ENCODE measurements at regions not wholly inside any gene's neighbourhood (a gene's known extent, or its start where the extent isn't known, plus 50 kb on each side); places are given as distances from the start of the nearest gene placed in this dataset.
"Not testable (repeated sequence)": the region's sequence is repeated elsewhere in the genome, so short reads cannot be mapped to it uniquely, and the experiment has no call there.

DNA sequence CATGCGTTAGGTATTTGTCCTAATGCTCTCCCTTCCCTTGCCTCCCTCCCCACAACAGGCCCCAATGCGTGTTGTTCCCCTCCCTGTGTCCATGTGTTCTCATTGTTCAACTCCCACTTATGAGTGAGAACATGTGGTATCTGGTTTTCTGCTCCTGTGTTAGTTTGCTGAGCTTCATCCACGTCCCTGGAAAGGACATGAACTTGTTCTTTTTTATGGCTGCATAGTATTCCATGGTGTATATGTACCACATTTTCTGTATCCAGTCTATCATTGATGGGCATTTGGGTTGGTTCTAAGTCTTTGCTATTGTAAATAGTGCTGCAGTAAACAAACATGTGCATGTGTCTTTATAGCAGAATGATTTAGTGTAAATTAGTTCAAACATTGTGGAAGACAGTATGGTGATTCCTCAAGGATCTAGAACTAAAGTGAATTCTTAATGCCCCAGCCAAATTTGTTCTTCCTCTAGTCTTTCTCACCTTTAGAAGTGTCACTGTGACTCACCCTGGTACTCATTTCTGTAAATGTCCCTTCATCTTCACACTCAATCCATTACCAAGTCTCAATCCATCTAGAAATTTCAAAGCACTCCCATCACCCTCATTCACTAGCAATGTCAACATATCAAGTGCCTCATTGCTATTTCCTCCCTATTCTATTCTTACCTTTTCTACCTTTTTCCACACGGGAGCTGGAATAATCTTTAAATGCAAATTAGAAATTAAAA lies 123.9 kb downstream of the MREG start:
- DNase-seq (ENCODE audit: low spot score), result not testable (repeated sequence)

DNA sequence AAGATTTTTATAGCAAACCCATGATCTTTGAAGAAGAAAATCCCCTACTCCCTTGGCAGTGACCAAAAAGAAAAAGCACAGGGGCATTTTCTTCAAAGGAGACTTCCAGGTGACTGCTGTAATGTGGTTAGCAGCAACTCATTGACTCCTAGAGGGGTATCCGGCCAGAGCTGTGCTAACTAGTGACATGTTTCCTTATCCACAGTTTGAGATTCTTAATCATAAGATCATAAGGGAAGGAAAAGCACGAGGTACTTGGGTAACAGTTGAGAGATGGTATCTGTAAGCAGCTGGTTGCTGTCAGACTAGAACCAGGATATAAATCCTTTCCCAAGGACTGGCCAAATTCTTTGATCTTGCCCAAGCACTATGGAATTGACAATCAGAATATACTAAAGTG lies 124.7 kb downstream of the MREG start:
- DNase-seq (ENCODE audit: low spot score), result no peak

DNA sequence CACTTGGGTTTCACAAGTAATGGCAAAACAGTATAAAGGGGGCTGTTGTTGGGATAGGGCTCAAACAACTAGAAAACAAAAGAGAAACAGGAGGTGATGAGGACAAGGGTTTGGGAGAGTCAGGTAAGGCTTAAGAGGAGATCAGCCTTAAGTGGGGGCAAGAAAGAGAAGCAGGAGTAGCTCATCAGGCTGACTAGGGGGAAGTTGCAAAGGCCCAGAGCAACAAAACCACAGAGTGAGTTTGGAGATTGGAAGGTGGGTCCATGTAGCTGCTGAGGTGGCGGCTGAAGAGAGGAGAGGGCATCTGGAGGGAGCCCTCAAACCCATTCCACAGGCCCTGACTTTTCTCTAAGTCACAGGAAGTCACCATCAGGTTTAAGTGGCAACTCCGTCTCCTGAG lies 126.0 kb downstream of the MREG start:
- no peak for DNase-seq (ENCODE audit: low spot score)

DNA sequence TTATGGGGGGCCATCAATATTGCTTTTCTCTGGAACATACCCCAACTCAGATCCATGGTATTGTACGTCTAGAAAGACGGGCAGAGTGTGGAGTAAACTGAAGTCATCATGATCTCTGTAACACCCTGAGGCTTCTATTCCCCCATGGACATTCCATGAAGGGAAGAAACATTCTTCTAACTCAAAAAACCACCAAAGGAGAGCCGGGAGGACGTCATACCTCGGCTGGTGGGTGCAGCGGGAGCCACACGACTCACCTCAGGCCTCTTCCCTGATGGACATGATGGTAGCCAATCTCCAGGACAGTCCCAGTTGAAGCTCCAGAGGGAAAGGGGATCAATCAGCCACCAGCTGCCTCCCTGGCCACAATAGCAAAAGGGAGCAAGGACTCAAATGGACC lies 127.3 kb downstream of the MREG start:
- DNase-seq (ENCODE audit: low spot score), result no peak

DNA sequence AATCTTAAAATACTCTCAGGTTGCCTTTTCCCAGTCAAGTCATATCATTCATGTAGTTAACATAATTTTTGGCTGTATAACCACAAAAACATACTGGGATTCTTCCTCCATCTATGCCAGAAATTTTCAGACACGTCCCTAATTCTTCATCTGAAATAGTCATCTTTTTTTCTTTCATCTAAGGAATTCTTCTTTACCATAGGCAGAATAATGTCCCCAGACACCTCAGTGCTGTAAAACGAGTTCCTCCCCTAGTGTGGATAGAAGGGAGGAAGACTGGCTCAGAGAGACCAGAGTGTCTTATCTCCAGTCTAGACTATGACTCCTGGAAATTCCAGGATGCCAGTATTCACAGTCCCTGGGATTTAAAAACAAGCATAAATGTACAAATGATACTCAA lies 127.8 kb downstream of the MREG start:
- no peak for DNase-seq (ENCODE audit: low spot score)

DNA sequence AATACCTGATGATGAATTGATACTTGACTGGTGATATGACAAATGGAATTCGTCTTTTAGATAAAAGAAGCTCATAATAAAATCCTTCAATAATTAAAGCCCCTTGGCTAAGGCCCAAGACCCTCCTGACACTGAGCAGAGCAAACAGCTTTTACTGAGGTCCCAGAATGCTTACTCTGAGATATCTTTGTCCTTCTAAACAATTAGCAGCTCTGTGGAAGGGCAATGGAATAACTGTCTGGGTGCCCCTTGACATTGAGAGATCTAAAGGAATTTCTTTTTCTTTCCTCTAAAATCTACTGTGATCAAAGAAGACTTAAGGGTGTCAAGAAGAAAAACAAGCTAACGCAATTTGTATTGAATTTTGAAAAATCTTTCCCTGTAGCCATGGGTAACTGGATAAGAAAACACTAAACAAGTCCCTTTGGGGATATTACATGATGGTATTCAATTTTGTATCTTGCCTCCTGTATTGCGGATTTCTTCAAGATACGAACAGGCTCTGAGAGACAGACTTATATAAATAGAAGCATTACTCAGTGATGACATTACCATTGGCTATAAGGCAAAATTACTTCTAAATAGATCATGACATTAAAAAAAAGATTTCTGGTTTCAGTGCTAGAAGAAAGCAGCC lies 128.8 kb downstream of the MREG start:
- DNase-seq (ENCODE audit: low spot score), result no peak

DNA sequence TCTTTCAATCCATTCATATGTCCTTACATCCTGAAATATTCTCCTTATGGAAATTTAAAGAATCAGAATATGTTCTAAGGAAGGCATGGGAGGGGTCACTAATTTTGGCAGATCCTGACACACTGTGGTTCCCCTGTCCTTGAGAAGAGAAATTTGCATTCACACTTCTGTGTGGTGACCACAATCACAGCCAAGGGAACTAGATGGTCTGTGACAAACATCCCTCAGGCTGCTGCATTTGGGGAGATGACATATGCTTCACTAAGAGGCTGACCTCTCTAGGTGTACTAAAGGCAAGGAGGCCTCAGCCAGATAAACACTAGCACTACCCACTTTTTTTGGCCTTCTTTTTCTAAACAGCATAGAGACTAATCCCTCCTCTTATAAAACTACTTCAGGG lies 129.6 kb downstream of the MREG start:
- DNase-seq (ENCODE audit: low spot score), result no peak

DNA sequence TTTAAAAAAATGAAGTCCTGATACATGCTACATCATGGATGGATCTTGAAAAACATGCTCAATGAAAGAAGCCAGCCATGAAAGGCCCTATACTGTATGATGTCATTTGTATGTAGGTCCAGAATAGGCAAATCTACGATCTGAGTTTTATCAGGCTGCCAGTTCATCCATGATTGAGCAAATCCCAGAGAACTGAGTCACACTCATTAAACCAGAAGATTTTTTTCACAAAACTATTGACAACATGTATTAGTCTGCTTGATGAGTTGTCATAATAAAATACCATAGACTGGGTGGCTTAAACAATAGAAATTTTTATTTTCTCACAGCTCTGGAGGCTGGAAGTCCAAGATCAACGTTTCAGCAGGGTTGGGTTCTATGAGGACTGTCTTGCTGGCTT lies 130.7 kb downstream of the MREG start:
- no peak for DNase-seq (ENCODE audit: low spot score)

DNA sequence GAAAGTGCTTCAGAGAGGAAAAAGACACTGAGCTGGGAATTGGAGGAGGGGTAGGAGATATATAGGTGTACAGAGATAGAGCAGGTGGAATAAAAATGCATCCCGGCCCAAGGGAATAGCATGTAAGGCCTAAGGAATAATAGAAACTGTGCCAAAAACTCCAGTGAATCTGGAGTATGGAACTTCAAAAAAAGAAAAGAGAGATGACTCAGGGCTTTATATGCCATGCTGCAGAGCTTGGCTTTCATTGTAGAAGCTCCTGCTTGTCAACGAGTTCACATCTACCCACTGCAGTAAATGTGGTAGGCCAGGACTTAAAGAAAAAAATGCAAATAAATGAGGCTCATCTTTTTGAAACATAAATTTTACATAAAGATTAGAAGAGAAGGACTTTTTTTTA lies 131.8 kb downstream of the MREG start:
- DNase-seq (ENCODE audit: low spot score), result no peak

DNA sequence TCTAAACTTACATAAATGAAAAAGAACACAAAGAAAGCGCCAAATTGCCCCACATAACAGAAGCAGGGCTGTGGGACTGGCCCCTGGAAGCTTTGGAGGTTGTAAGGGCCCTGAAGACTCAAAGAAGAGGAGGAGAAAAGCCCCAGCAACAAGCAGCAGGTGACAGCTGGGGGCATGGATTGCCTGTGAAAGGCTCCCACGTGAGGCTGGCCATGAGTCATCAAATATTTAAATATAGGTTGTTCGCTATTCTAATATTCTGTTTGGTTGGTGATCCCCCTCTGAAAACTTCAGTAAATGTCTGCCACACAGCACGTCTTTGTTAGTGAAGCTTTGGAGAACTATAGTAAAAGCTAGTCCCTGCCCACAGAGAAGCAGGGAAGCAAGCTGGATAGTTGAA lies 132.4 kb downstream of the MREG start:
- DNase-seq (ENCODE audit: low spot score), result no peak

DNA sequence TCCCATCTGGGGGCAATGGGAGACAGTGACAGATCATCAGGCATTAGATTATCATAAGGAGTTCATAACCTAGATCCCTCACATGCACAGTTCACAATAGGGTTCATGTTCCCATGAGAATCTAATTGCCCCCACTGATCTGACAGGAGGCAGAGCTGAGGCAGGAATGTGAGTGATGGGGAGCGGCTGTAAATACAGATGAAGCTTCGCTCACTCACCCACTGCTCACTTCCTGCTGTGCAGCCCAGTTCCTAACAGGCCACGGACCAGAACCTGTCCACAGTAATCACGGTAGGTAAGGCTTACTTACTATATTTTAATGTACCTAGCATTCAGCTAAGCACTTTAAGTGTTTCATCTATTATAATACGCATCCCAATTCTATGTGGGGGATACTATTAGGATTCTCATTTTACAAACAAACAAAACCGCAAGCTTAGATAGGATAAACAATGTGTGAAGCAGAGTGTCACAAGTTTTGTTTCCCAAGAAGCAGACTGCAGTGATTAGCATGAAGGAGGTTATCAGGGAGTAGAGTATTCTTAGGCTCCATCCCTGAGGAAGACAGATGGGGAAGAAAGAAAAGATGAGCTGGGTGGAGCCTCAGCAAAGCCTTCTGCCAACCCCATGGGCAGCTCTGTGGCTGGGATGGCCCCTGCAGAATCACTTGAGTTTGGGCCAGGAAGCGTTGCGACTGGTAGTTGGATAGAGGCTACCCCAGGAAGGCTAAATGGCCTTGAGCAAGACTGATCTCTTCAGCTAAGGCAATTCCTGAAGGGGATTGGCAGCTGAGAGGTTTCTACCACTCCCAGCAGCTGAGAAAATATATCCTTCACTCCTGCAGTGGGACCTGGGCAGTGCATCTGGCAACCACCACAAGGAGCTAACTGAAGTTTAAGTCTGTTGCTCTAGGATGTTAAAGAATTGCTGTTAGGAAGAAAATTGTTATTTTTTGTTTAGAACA lies 133.1 kb downstream of the MREG start:
- DNase-seq (ENCODE audit: low spot score), result no peak

DNA sequence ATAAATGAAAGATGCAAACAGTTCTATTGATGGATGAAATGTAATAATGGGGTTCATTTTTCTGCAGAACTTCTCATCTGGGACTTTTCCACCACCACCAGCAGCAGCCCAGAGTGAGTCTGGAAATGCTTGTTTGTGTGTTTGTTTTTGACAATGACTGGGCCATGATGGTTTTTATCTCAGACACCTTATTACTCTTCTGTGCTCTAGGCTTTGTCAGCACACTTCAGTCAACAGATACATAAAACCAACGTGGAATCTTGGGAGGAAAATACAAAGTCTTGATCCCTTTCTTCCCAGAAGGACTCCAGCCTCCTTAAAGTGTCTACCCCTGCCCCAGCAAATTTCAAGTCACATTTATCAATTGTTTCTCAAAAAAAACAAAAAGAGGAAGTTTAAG lies 134.0 kb downstream of the MREG start:
- no peak for DNase-seq (ENCODE audit: low spot score)

DNA sequence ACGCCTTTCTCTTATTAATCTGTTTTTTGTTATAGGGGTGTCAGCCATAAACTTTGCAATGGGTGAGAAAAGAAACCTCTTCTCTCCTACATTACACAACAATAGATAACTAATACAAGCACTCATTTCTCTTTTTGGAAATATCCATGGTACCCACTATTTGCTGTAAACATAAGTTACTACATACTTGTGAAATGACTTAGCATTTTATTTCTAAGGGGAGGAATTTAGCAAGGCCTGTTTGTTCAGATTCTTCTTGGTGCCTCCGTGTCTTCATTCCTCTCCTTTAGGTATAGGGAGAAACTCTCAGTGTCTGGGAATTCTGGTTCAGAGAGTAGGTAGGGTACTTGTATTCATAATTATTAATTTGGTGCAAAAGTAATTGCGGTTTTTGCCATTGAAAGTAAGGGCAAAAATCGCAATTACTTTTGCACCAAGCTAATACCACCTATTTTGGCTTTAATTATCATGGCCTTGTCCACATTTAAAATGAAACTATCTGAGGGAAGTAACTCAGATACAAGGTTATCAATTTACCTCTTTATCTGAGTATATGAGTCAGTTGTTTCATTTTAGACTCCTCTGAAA lies 134.8 kb downstream of the MREG start:
- no peak for DNase-seq (ENCODE audit: low spot score)

DNA sequence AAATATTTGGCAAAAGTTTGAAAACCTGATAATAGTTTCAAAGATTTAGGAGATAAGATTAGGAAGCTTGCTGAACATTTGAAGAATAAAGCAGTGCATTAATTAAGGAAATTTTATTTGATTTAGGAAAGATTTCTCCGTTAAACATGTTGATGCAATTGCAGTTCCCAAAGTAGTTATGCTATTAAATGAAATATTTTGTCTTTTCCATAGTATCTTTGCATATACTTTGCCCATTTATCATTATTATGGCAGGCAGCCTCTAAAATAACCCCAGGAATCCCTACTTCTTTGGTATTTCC lies 136.5 kb downstream of the MREG start:
- DNase-seq (ENCODE audit: low spot score), result no peak

DNA sequence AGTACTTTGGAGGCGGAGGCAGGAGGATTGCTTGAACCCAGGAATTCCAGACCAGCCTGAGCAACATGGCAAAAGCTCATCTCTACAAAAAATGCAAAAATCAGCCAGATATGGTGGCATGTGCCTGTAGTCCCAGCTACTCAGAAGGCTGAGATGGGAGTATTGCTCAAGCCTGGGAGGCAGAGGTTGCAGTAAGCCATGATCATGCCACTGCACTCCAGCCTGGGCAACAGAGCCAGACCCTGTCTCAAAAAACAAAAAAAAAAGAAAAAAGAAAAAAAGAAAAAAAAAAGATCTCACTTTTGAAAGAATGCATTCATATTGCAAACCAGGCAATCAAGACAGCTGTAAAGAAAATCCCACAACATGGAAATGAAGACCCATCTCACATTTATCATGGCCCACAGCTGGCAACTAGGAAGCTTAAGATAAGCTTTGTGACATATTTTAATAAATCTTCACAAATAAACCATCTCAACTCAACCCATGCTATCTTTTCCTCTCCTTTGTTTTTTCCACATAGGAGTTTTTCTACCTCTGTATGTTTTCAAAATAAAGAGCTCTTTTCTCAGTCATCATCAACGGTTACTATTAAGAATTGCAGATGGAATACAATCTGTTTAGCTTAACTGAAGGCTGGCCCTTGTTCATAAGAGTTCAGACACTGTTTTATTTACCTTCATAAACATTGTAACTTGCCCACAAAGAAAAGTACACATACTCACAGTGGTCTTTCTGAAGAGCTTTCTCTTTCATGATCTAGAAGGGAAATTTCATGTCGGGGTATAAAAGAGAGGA lies 137.0 kb downstream of the MREG start:
- no peak for DNase-seq (ENCODE audit: low spot score)

DNA sequence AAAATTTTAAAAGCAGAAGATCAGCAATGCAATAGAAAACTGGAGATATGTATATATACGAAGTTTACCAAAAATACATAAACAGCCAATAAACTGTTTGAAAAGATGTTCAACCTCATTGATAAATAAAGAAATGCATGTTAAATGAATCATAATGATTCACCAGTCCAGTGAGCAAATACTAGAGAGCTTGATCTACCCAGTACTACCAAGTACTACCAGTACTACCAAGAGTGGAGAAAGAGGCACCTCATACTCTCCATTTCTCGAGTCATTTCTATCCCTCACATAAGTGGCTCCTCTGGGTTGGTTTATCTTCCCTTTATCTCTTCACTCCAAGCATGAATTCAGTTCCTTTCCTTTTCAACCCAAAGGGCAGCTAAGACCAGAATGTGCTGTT lies 138.9 kb downstream of the MREG start:
- no peak for DNase-seq (ENCODE audit: low spot score)

DNA sequence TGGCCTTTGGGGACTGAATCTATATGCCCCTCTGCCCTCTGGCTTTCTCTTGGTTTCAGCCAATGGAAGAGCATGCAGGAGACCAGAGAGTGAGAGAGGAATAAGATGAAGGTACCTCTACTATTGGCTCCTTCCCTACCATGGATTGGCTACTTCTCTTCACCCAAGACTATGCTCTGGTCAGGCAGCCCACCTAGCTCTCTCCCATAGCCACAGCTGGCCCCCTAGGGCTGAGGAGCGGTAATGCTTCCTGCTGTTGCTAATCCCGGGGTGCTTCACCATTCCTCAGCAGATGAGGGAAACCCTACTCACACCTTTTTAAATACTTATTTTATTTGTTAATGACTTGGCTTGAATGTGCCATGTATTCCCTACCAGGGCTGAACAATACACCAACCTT lies 142.4 kb downstream of the MREG start:
- peak; percentile 14 for DNase-seq (ENCODE audit: low spot score)

DNA sequence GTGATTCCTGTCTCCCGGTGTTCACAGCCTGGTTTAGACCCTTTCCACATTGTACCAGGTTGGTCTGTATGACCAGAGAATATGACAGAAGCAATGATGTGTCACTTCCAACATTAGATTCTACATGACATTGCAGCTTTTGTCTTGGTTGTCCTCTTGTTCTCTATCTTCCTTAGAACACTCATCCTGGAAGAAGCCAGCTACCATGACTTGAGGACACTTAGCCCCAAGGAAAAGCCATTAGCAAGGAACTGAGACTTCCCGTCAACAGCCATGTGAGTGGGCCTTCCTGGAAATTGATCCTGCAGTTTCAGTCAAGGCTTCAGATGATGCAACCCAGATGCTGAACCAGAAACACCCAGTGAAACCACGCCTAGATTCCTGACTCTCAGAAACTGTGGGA lies 143.3 kb downstream of the MREG start:
- no peak for DNase-seq (ENCODE audit: low spot score)

DNA sequence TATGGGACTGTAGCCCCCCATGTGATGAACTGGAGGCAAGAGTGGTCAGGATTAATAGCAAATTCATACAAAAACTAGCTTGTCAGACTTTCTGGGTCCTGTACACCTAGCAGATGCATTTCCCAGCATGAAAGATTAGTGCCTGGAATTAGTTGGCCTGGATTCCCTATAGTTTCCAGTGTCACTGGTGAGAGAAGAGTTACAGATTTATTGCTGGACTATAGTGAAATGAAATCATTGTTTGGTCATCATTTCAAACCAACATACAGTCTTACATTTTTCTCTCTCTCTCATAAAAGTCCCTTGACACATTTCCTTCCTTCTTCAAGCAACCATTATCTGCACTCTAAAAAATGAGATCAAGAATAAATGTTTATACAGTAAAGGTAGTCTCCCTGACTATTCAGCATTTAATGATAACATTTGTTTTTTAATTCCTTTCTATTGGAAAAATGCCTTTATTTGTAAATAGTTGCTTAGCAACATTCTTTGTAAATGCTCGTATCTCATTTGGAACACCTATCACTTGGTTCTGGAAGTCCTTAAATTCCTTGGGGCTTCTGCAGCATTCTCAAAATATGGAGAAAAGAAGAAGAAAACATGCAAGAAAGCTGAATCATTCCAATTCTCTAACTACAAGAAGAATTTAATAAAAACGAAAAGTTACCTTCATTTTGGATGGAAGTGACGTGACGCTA lies 144.4 kb downstream of the MREG start:
- DNase-seq (ENCODE audit: low spot score), result no peak

DNA sequence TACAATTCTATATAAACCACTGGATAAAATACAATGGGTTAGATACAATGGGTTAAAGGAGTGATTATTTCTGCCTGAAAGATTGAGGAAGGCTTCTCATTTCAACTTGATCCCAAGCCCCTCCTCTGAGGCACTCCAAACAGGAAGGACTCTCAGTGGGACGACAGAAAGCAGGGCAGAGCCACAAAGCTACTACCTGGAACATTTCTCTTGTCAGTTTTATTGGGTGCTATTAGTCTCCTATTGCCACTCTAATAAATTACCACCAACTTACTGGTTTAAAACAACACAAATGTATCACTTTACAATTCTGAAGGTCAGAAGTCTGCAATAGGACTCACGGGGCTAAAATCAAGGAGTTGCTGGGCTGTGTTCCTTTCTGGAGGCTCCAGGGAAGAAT lies 146.7 kb downstream of the MREG start:
- no peak for DNase-seq (ENCODE audit: low spot score)

DNA sequence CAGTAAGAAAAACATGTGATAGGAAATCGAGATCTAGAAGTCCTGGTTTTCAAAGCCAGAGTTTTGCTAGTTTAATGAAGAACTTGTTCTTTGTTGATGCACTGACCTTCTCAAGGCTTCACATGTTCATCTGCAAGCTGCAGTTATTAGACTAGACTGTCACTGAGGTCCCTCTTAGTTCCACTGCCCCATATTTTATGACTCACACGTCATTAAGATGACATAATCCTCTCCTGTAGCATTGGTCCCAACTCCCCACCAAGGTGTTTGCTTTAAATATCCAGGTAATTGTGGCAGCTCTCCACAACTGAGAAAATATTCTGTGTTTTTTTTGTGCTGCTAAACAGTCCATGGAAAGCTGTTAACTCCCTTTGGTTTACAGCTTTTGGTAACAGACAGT lies 149.7 kb downstream of the MREG start:
- DNase-seq (ENCODE audit: low spot score), result no peak
